ENCODE measurements at regions not wholly inside any gene's neighbourhood (a gene's known extent, or its start where the extent isn't known, plus 50 kb on each side); places are given as distances from the start of the nearest gene placed in this dataset.

- TF ChIP-seq CTCF (IDR thresholded peaks at IDR 0.05) (no peak), POLR2A (IDR thresholded peaks at IDR 0.05) (no peak), EP300 (IDR thresholded peaks at IDR 0.05) (peak; percentile 37 to 72)
Observed at GRCh38 chr21:32878661-32879060, 107.1 kb upstream of the PAXBP1 start.
